BLaER1 treated with 17β-estradiol and CSF1 and Interleukin-3, amounts not matched to agents 10 nM and 100 nM (cell line): ENCODE measurements at regions not wholly inside any gene's neighbourhood (a gene's known extent, or its start where the extent isn't known, plus 50 kb on each side); places are given as distances from the start of the nearest gene placed in this dataset.

Source experiments
- H3K27ac ChIP-seq, 11 experiments: shearing (Covaris generic); formaldehyde crosslinking; 2 replicates each; pipeline ENCODE4 v1.8.1; 2022
- H3K27me3 ChIP-seq, 11 experiments: shearing (Covaris generic); formaldehyde crosslinking; 2 replicates each; pipeline ENCODE4 v1.8.1; 2022
- H3K36me3 ChIP-seq, 11 experiments: shearing (Covaris generic); formaldehyde crosslinking; 2 replicates each; pipeline ENCODE4 v1.8.1; 2022
- H3K4me1 ChIP-seq, 10 experiments: shearing (Covaris generic); formaldehyde crosslinking; 2 replicates each; pipeline ENCODE4 v1.8.1; 2022
- H3K4me2 ChIP-seq, 11 experiments: shearing (Covaris generic); formaldehyde crosslinking; 2 replicates each; pipeline ENCODE4 v1.8.1; 2022
- H3K4me3 ChIP-seq, 10 experiments: shearing (Covaris generic); formaldehyde crosslinking; 2 replicates each; pipeline ENCODE4 v1.8.1; 2022
- H3K9ac ChIP-seq, 11 experiments: shearing (Covaris generic); formaldehyde crosslinking; 2 replicates each; pipeline ENCODE4 v1.8.1; 2022
- H3K9me3 ChIP-seq, 11 experiments: shearing (Covaris generic); formaldehyde crosslinking; replicated peaks in 1 of 11; 2 replicates each; pipeline ENCODE4 v1.8.1; 2022
- H4K20me1 ChIP-seq, 11 experiments: shearing (Covaris generic); formaldehyde crosslinking; 2 replicates each; pipeline ENCODE4 v1.8.1; 2022
- Cebpa-rat ChIP-seq, 11 experiments: shearing (Covaris generic); IDR thresholded peaks; 2 replicates each; pipeline ENCODE4 v1.8.1; 2022

DNA sequence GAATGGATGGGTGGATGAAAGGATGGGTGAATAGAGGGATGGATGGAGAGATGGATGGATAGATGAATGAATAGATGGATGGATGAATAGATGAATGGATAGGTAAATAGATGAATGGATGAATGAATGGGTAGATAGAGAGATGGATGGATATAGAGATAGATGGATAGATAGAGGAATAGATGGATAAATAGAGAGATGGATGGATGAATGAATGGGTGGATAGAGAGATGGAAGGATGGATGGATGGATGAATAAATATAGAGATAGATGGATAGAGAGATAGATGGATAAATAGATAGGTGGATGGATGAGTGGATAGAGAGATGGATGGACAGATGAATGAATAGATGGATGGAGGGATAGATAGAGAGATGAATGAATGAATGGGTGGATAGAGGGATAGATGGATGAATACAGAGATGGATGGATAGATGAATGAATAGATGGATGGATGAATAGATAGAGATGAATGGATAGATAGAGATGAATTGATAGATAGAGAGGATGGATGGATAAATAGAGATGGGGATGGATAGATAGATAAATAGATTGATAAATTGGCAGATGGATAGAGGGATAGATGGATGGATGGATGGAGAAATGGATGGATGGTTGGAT lies 106.7 kb upstream of the SOX1 start:
- Histone ChIP-seq H3K4me2 (no peak overlapping the region), H3K9ac (no peak overlapping the region), H3K4me1 (peaks cover 13 to 25% (median 20%) of the 10 kb centered on the region in 10 experiments), H3K4me3 (no peak overlapping the region), H3K27me3 (no peaks in the 10 kb centered on the region; a peak in 1 of 22 replicates), H3K27ac (no peak overlapping the region), H3K9me3 (peaks cover 6 to 24% (median 9%) of the 10 kb centered on the region in 11 experiments; a peak in 16 of 22 replicates), H3K36me3 (no peaks in the 10 kb centered on the region), H4K20me1 (peaks cover 0 to 2% (median 0%) of the 10 kb centered on the region in 11 experiments; a peak in 1 of 22 replicates)
- no peak for TF ChIP-seq Cebpa-rat (IDR thresholded peaks at IDR 0.05)

DNA sequence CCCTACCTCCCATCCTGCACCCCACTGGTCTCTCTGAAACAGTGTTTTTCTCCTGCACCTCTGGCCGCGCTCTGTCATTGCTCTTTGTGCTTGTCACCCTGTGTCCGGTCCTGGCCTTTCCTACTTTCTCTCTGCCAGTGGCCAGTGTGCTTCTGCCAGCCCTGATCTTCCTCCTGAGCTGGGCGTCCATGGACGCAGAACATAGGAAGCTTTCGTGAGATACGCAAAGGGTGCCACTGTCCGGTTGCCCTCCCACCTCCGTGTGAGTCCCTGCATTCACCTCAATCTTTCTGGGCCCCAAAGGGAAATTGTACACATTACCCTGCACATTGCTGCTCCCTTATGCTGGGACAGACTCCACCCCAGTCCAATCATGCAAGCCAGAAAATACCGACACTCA lies 105.7 kb upstream of the SOX1 start:
- Histone ChIP-seq H3K27ac (peak overlapping the region in 1 of 11 experiments; percentile 28; a peak in 1 of 22 replicates), H3K9ac (no peak overlapping the region), H3K27me3 (no peaks in the 10 kb centered on the region; a peak in 1 of 22 replicates)

DNA sequence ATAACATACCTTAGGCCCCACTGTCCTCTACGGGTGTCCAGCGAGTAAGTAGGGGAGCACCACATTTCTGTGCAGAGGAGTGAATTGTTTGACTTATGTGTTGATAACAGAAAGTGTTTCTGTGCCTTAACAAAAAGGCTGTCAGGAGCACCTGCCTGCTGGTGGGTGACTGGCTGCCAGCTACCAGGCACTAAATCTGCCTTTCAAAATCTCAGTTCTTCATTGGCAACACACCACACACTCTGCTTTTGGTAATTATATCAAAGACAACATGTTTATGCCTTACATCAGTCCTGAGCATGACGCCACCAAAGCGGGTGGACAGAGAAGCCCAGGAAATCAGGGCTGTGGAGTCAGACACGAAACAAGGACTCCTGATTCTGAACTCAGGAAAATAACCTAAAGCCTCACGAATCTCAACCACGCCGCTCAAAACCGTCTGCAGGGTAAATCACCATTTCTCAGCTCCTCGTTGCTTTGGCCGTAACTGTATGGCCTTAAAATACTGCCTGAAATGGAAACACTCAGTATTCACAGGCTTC lies 105.2 kb upstream of the SOX1 start:
- H3K4me1 ChIP-seq: peaks cover 9 to 22% (median 15%) of the 10 kb centered on the region in 10 experiments; a peak in 18 of 20 replicates
- no peak for TF ChIP-seq Cebpa-rat (IDR thresholded peaks at IDR 0.05)
- H4K20me1 ChIP-seq: no peaks in the 10 kb centered on the region
- H3K36me3 ChIP-seq: no peaks in the 10 kb centered on the region
- peaks cover 6 to 17% (median 7%) of the 10 kb centered on the region in 11 experiments; a peak in 16 of 22 replicates for H3K9me3 ChIP-seq
- H3K9ac ChIP-seq: peak overlapping the region in 1 of 11 experiments; percentile 0; a peak in 1 of 22 replicates
- peak overlapping the region in 5 of 11 experiments; percentile 5 to 30 (median 22); a peak in 6 of 22 replicates for H3K27ac ChIP-seq
- H3K4me2 ChIP-seq: peak overlapping the region; percentile 9 to 74 (median 58); a peak in 13 of 22 replicates
- no peak overlapping the region for H3K4me3 ChIP-seq
- no peaks in the 10 kb centered on the region; a peak in 1 of 22 replicates for H3K27me3 ChIP-seq

More for the DNA sequence above, 105.7 kb upstream of the SOX1 start:
- H3K4me2 ChIP-seq: no peak overlapping the region
- peaks cover 6 to 22% (median 9%) of the 10 kb centered on the region in 11 experiments; a peak in 16 of 22 replicates for H3K9me3 ChIP-seq
- no peaks in the 10 kb centered on the region for H4K20me1 ChIP-seq
- H3K4me3 ChIP-seq: no peak overlapping the region
- no peaks in the 10 kb centered on the region for H3K36me3 ChIP-seq
- no peak for TF ChIP-seq Cebpa-rat (IDR thresholded peaks at IDR 0.05)
- peaks cover 9 to 22% (median 15%) of the 10 kb centered on the region in 10 experiments; a peak in 18 of 20 replicates for H3K4me1 ChIP-seq

DNA sequence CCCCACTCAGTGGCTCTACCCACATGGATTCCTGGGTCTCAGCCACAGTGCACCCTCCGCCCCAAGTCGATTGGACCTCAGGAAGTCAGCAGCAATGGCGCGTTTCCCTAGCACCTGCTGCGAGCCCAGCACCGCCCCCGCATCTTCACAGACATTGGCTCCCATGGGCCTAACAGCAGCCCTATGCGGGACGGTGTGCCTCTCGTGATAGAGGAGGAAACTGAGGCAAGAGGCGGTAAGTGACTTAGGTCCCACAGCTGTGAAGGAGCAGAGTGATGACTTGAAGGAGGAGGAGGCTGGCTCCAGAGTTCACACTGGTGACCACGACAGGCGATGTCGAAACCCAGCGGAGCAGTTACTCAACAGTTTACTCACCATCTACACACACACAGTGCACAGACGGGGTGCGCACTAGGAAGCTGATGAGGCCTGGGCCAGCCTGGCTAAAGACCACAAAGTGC lies 104.5 kb upstream of the SOX1 start:
- no peaks in the 10 kb centered on the region for H3K27me3 ChIP-seq
- H3K4me1 ChIP-seq: peaks cover 9 to 22% (median 15%) of the 10 kb centered on the region in 10 experiments; a peak in 18 of 20 replicates

DNA sequence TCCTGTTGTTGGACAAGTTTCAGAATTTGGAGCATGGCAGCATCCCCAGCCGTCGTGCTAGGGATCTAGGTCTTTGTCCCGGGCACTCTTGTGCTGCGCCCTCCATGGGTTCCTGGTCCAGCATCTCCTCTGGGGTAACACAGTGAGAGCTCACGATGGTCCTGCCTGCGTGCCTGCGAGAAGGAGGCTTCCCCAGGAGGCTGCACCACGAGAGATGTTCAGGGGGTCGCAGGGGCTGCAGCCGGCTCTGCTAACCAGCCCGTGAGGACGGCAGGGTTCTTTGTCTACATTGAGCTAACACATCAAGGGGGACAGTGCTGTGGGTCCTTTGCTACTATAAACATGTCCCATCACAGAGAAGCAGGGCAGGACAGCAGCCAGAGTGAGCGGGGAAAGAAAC lies 103.9 kb upstream of the SOX1 start:
- TF ChIP-seq Cebpa-rat (IDR thresholded peaks at IDR 0.05): no peak
- Histone ChIP-seq H3K27me3 (no peaks in the 10 kb centered on the region), H3K9ac (no peak overlapping the region), H3K9me3 (peaks cover 5 to 14% (median 7%) of the 10 kb centered on the region in 11 experiments; a peak in 16 of 22 replicates), H3K27ac (peak overlapping the region in 6 of 11 experiments; percentile 28 to 38 (median 32); a peak in 8 of 22 replicates), H3K36me3 (no peaks in the 10 kb centered on the region), H3K4me2 (peak overlapping the region in 10 of 11 experiments; percentile 43 to 74 (median 61); a peak in 20 of 22 replicates), H4K20me1 (no peaks in the 10 kb centered on the region), H3K4me1 (peaks cover 9 to 22% (median 15%) of the 10 kb centered on the region in 10 experiments; a peak in 18 of 20 replicates), H3K4me3 (no peak overlapping the region)

More for the DNA sequence above, 104.5 kb upstream of the SOX1 start:
- 0 out of 20 replicates have a peak overlapping the region, but pooled peaks of 1 of the 10 experiments have one; percentile 15 for H3K4me3 ChIP-seq
- H4K20me1 ChIP-seq: no peaks in the 10 kb centered on the region
- H3K9ac ChIP-seq: no peak overlapping the region
- peaks cover 5 to 14% (median 7%) of the 10 kb centered on the region in 11 experiments; a peak in 16 of 22 replicates for H3K9me3 ChIP-seq
- peak overlapping the region in 5 of 11 experiments; percentile 6 to 35 (median 29); a peak in 8 of 22 replicates for H3K27ac ChIP-seq
- TF ChIP-seq Cebpa-rat (IDR thresholded peaks at IDR 0.05): peak in 8 of 11 experiments; percentile 15 to 58 (median 36); a peak in 7 of 22 replicates
- H3K4me2 ChIP-seq: peak overlapping the region; percentile 9 to 74 (median 58); a peak in 21 of 22 replicates
- H3K36me3 ChIP-seq: no peaks in the 10 kb centered on the region

DNA sequence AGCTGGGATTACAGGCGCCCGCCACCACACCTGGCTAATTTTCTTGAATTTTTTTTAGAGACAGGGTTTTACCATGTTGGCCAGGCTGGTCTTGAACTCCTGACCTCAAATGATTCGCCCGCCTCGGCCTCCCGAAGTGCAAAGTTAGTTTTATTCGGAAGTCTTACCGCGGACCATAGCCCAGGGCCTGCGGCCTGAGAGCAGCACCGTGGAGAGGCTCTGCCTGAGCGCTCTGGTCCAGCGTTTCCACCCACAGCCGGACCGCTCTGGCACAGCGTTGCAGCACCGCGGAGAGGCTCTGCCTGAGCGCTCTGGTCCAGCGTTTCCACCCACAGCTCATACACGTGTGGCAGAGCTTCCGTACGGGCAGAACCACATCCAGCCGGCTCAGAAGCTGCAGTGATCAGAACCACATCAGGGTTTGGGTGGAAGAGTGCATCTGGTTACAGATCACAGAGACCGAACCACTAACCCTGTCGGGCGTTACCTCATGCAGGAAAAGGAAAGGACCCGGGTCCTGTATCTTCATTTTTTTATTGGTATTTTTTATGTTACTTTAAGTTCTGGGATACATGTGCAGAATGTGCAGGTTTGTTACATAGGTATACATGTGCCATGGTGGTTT lies 102.4 kb upstream of the SOX1 start:
- H3K9ac ChIP-seq: no peak overlapping the region
- H3K4me3 ChIP-seq: no peak overlapping the region
- no peak overlapping the region for H3K27ac ChIP-seq
- H3K27me3 ChIP-seq: no peaks in the 10 kb centered on the region; a peak in 1 of 22 replicates
- no peak for TF ChIP-seq Cebpa-rat (IDR thresholded peaks at IDR 0.05)
- H3K4me2 ChIP-seq: no peak overlapping the region
- no peaks in the 10 kb centered on the region for H4K20me1 ChIP-seq
- peaks cover 5 to 14% (median 7%) of the 10 kb centered on the region in 11 experiments; a peak in 16 of 22 replicates for H3K9me3 ChIP-seq
- no peaks in the 10 kb centered on the region for H3K36me3 ChIP-seq
- peaks cover 9 to 22% (median 15%) of the 10 kb centered on the region in 10 experiments; a peak in 18 of 20 replicates for H3K4me1 ChIP-seq

DNA sequence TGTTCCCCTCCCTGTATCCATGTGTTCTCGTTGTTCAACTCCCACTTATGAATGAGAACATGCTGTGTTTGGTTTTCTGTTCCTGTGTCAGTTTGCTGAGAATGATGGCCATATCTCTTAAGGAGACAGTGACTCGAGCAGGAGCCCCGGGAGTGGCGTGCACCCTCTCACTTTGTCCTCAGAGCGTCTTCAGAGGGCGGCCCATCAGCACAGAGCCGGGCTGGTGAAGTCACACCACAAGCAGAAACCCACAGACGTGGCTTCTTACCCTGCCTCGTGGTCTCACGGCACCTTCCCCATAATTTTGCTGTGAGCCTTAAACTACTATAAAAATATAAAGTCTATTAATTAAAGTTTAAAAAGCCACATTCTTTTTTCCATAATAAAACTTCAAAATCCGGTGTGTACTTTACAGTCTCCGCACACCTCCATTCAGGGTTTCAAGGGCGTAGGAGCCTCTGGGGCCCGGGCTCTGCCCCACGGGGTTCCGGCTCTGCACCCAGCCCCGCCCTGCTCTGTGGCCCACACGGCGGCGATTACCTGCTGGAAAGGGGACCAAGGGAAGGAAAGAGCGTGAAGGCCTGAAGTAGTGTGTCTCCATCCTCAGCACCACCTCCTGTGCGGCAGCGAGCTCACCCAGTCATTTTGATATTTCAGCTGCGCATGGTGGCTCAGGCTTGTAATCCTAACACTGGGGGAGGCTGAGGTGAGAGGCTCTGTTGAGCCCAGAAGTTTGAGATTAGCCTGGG lies 101.3 kb upstream of the SOX1 start:
- Histone ChIP-seq H3K9ac (no peak overlapping the region), H3K4me3 (no peak overlapping the region), H3K27ac (no peak overlapping the region), H3K27me3 (no peaks in the 10 kb centered on the region; a peak in 1 of 22 replicates), H4K20me1 (no peaks in the 10 kb centered on the region), H3K36me3 (no peaks in the 10 kb centered on the region), H3K9me3 (peaks cover 5 to 14% (median 7%) of the 10 kb centered on the region in 11 experiments; a peak in 16 of 22 replicates), H3K4me2 (no peak overlapping the region), H3K4me1 (peaks cover 10 to 28% (median 17%) of the 10 kb centered on the region in 10 experiments; a peak in 19 of 20 replicates)
- no peak for TF ChIP-seq Cebpa-rat (IDR thresholded peaks at IDR 0.05)

DNA sequence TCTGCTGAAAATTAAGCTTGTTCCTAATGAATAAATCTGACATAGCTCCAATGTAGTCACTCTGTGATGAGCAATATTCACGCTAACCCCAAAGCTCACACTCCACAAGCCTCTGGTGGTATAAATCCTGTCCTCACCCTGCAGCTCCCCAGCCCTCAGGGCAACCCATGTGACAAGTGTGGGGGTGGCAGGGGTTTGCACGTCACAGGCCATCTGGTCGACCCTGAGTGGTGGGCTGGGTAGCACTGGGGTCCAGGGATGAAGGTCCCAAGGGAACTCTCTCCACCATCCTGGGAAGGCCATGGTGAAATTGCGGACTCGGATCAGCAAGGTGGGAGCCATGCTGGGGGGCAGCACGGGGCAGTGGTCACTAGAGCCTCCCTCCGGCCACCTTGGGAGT lies 100.0 kb upstream of the SOX1 start:
- no peak for TF ChIP-seq Cebpa-rat (IDR thresholded peaks at IDR 0.05)
- Histone ChIP-seq H3K4me2 (no peak overlapping the region), H3K27ac (no peak overlapping the region), H3K36me3 (no peaks in the 10 kb centered on the region), H3K4me3 (no peak overlapping the region), H3K9me3 (peaks cover 5 to 14% (median 7%) of the 10 kb centered on the region in 11 experiments; a peak in 16 of 22 replicates), H3K4me1 (peaks cover 17 to 35% (median 26%) of the 10 kb centered on the region in 10 experiments; a peak in 19 of 20 replicates), H3K9ac (no peak overlapping the region), H4K20me1 (no peaks in the 10 kb centered on the region), H3K27me3 (no peaks in the 10 kb centered on the region; a peak in 1 of 22 replicates)
